ENCODE measurements at regions not wholly inside any gene's neighbourhood (a gene's known extent, or its start where the extent isn't known, plus 50 kb on each side); places are given as distances from the start of the nearest gene placed in this dataset.
"Not testable (repeated sequence)": the region's sequence is repeated elsewhere in the genome, so short reads cannot be mapped to it uniquely, and the experiment has no call there.

DNA sequence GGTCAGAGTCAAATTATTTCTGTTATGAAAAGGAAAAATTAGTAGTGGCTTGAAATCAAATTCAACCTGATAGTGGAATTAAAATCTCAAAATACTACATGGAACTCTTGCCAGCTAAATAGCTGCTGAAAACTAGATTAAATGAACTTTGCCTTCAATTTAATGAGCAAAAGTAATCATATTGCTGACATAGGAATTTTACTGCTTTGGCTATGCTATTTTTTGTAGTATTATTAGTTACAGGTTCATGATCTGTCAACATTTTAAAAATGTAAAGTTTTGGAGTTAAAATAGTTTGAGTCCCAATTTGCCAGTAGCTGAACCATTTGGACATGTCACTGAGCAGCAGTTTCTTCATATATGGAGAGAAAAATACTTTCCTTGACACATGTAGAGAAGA lies 81.4 kb downstream of the RERGL start:
- no peak for DNase-seq

DNA sequence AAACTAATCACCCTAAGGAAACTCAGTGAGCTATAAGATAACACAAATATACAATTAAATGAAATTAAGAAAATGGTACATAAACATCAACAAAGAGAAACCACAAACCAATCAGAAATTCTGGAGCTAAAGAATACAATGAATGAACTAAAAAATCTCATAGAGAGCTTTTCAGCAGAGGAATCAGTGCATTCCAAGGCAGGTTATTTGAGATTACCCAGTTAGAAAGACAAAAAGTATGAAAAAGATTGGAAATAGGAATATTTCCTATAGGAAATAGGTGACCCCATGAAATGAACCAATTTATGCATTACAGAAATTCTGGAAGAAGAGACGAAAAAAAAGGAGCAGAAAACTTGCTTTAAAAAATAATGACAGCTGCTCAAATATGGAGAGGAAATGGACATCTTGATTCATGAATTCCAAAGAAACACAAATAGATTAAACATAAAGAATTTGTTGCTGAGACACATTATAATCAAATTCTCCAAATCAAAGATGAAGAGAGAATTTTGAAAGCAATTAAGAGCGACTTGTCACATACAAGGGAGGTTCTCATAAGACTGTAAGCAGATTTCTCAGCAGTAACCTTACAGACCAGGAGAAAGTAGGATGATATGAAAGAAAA lies 90.7 kb downstream of the RERGL start:
- DNase-seq = no peak

DNA sequence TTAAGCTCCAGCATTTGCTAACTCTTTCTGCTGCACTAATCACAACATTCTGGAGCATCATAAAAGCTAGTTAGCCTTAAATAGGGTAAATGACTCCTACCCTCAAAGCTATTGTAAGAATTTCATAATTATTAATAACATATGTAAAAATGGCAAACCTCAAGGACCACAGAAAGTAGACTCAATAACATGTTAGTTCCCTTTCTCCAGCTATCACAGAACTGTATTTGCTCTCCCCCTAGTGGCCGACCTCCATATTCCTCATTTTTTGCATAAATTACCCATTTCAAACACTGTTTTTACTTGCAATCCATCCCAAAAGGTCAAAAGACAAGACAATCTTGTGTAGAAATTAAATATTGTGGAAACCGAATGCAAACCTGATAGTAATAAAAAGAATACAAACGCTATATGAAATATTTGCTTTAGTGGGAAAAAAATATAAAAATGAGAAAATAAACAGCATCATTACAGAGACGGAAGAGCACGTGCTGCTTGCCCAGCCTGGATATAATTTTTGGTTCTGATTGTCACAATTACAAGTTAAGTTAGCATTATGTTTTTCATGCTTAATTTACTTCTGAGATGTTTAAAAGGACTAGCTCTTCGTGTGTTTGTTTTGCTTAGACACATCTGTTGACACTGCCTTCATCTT lies 97.9 kb downstream of the RERGL start:
- DNase-seq = peak; percentile 91 to 97

DNA sequence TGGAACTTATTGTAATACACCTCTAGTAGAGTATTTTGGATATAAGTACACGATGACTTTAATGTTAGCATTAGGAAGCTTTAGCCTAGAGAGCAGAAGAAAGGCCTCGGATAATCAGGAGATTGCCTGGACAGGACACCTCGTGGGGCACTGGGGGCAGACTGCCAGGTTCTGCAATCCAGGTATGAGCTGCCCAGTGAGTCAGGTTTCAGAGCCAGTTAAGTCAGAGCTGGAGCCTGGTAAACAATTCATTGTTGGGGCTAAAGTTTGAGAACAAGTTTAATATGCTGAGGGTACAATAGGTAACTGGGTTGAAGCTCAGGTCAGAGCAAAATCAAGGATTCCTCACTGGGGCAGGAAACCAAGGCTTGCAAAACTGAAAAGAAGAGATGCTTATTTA lies 107.4 kb downstream of the RERGL start:
- no peak for DNase-seq

DNA sequence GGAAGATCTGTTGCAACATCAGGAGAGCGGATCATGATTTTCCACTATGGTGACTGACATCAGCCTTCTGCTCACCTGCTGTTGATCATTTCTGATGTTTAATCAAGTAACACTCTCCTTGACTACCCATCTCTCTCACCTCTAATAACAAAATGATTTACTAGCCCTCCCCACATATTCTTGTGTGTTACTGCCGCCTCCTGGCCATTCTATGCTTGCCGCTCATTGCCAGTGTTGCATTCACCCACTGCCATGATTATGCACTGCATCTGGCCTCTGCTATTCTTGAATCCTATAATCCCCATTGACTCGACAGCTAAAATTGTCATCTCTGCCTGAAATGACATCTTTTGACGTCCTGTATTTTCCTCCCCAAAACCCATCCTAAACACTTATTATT lies 113.8 kb downstream of the RERGL start:
- DNase-seq = no peak

DNA sequence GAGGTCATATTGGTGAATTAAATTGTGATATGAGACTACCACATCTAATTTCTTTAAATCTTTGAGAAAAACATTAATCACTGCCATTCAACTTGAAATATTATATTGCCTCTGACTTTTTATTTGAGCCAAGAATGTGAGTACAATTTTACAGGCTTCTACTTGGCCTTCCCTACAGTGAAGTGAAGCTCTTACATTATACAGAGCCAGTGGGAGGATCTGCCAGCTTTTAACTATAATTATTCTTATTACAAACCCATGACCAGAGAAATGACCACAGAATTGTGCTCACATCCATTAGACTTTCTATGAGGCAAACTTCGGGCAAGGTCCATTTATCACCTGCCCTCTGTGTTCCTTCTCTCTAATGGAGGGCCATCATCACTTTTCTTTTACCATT lies 114.2 kb downstream of the RERGL start:
- no peak for DNase-seq

DNA sequence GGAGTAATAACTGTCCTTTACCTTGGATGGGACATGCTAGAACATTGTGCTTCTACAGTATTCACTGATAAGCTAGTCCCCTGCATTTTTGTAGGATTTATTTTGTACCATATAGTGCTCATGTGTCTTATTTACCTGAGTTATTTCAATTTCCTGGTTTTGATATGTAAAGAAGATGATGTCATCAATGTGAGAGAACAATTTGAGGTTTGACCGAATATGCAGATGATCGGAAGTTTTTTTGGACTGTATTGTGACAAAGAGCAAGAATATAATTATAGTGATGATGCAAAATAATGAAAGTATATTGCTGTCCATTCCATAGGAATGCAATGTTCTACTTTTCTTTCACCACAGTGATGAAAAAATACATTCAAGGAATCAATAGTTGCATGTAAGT lies 114.8 kb downstream of the RERGL start:
- no peak for DNase-seq

DNA sequence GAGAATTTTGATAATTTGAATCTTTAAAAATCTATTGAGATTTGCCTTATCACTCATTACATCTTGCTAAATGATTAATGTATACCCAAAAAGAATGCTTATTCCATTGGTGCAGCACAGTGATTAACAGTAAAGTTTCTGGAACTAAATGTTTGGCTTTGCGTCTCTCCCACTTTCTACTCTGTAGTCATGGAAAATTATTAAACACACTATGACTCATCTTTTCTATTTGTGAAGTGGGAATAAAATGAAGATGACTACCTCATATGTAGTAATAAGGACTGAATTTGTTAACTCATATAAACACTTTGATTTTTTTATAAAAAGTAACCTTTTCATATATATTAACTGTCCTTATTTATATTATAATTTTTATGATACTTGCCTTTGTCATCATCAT lies 118.1 kb downstream of the RERGL start:
- no peak for DNase-seq

DNA sequence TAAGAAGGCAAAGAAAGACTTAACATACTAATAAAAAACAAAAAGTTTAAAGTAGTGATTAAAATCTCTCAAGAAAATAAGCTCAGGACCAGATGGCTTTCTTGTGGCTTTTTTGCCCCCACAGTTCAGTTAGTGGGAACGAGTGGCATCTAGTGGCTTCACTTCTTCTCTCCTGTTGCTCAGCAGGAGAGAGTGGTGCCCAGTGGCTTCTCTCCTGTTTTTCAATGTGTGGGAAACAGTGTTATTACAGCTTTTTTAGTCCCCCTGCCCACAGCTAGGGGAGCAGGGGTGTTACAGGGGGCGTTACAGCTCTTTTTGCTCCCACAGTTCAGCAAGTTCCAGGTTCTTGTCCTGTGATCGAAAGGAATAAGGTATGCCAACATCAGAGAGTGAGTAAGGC lies 135.2 kb downstream of the RERGL start:
- no peak for DNase-seq

DNA sequence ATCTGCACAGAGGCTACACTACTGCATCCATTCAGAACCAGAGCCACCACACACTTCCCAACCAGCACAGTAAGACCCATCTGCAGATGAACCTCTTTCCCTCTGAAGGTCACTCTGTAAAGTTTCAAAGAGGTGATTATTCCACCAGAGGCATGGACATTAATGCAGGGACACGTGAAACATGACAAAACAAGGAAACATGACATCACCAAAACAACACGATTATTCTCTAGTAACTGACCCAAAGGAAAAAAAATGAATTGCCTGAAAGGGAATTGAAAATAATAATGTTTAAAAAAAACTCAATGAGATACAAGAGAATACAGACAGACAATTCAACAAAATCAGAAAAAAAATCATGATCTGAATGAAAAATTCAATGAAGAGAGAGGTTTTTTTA lies 139.1 kb downstream of the RERGL start:
- no peak for DNase-seq

DNA sequence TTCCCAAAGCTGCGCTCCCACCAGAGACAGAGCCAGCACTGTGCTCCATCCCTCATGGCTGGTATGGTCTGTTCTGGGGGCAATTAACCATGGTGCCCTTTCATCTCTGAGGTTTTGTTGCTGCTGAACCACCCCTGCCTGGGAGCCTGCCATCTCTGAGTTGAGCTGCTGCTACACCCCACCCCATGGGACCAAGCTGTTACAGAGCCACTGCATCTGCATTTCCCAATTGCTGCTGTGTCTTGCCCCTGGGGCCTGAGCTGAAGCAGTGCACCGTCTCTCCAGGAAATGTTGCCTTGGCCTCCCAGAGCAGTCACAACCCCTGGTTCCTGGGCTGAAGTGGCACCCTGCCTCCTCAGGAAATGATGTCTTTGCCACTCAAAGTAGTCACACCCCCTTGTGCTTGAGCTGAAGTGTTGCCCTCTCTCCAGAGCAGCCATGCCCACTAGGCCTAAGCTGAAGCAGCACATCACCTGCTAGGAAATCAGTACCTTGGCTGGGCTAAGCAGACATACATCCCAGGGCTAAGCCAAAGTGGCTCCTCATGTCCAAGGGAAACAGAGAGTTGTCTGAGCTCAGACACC lies 140.3 kb downstream of the RERGL start:
- no peak for DNase-seq

DNA sequence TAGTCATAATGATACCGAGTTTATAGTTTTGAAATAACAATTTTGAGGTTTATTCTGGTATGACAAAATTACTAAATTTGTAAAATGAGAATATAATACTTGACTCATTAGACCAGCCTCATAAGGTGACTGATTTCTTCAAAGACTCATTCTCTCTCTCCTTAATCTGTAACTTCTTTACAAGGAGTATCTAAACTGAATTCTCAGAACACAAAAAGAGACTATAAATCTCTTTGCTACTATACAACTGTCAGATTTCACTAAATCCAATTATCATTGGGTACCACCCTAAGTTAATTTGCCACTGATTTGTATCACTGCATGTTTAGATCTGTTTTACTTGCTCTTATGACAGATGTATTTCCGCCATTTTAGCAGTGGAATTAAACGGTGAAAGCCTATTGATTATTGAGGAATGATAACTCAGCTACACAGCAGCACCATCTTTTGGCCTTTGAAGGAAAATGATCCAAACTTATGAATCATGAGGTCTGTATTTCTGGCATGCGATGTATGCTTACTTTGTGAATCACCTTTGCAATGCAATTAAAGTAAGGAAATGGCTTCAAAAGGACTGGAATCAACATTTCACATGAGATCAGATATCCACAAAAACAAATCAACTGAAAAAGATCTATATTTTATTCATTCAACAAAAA lies 161.2 kb downstream of the RERGL start:
- DNase-seq = no peak

DNA sequence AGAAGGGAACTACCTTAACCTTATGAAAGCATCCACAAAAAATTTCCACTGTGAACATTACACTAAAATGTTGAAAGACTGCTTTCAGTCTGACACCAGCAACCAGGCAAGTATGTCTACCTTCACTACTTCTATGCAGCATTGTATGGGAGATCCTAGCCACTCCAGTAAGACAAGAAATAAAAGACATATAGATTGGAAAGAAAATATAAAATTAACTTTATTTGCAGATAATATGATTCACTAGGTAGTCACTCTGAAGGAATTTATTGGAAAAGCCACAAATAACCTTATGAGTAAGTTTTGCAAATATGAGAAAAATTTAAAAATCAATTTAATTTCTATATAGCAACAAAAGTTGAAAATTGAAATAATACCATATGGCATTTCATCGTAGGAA lies 172.0 kb downstream of the RERGL start:
- no peak for DNase-seq

DNA sequence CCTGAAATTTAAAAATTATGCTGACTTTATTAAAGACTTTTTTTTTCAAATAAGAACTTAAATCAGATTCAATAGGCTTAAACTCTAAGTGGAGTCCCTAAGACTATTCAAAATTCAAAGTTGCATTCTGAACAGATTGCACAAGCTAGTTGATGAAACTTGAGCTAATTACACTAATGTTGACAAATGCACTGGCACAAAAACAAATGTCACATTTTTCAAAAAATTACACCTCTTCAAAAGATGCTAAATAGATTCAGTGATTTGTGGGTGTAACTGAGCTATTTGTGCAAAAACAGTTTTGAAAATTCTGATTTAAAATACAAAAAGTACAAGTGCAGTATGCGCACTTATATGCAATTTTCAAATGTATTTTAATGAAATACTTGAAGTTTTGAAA lies 205.4 kb downstream of the RERGL start:
- DNase-seq = no peak

DNA sequence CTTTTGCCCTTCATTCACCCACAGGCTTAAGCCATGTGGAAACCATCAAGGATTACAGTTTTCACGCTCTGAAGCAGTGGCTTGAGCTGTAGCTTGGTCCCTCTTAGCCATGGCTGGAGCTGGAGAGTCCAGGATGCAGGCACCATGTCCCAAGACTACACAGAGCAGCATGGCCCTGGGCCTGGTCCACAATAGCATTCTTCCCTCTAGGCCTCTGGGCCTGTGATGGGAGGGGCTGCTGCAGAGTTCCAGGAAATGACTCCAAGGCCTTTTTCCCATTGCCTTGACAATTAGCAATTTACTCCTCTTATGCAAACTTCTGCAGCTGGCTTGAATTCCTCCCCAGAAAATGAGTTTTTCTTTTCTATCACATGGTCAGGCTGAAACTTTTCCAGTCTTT lies 211.3 kb downstream of the RERGL start:
- no peak for DNase-seq

DNA sequence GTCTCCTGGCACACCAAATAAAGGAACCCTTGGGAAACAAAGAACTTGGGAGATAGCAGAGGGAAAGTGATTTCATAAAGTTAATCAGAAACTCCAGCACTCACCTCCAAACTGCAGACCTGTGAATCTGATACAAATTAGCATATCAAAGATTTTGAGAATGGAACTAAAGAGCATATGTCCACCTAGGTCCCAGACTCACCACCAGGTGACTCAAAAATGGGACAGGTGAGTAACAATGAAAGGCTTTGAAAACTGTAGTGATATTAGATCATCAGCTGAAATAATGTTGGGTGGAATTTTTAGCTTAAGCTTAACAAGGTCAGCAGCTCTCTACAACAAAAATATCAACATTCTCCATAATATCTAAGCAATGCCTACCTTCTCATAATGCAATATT lies 214.8 kb downstream of the RERGL start:
- DNase-seq = no peak

DNA sequence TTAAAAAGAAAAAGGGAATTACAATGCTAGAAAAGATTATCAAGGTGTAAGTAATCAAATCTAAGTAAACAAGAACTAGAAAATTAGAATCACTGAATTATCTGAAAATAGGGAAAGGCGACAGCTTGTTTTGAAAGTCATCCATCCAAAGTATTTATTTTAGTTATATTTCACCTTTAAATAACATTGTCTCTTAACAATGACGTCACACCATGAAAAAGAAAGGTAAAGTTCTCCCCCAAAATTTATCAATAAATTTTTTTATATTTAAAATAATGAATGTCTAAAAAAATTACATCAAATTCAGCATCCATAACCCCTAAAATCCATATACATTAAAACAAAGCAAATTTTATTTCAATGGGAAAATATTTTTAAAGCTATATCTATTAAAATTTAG lies 223.2 kb downstream of the RERGL start:
- DNase-seq = no peak

DNA sequence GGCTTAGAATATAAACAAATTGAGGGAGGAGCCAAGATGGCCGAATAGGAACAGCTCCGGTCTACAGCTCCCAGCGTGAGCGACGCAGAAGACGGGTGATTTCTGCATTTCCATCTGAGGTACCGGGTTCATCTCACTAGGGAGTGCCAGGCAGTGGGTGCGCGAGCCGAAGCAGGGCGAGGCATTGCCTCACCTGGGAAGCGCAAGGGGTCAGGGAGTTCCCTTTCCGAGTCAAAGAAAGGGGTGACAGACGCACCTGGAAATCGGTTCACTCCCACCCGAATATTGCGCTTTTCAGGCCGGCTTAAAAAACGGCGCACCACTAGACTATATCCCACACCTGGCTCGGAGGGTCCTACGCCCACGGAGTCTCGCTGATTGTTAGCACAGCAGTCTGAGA lies 234.4 kb downstream of the RERGL start:
- DNase-seq = not testable (repeated sequence)

DNA sequence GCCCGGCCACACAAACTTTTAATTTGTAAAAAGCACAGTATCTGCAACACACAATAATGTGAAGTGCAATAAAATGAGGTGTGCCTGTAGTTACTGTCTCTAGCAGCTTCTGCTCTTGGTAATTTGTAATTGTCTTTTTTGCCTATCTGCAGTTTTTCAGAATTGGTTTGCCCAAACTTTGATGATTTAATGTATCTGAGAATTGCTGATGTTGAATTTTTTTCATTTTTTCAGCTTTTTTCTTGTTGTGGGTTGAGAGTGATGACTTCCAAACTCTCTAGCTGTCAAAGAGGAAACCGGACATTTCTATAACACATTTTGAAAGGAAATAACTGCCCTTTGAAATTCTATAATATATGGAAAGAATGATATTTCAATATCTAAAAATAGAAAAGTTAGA lies 236.9 kb downstream of the RERGL start:
- no peak for DNase-seq

DNA sequence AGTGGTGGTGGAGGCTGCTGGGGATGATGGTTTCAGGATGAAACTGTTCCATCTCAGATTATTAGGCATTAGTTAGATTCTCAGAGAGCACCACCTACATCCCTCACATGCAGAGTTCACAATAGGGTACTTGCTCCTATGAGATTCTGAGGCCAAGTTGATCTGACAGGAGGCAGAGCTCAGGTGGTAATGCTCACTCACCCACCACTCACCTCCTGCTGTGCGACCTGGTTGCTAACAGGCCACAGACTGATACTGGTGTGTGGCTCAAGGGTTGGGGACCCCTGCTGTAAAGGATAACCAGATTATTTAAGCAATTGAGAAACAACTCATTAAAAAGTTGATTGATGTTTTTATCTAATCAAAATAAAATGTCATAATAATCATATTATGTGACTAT lies 248.5 kb downstream of the RERGL start:
- no peak for DNase-seq

DNA sequence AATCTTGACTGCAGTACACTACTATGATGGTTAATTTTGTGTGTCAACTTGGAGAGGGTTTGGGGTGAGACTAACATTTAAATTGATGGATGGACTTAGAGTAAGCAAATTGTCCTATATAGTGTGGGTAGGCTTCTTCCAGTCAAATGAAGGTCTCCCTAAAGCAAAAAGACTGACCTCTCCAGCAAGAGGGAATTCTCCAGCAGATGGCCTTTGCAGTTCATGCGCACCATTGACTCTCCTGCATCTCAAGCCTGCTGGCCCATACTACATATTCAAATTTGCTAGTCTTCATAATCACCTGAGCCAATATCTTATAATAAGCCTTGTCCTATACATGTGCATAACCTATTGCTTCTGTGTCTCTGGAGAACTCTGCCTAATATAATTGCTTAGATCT lies 260.2 kb downstream of the RERGL start:
- no peak for DNase-seq

DNA sequence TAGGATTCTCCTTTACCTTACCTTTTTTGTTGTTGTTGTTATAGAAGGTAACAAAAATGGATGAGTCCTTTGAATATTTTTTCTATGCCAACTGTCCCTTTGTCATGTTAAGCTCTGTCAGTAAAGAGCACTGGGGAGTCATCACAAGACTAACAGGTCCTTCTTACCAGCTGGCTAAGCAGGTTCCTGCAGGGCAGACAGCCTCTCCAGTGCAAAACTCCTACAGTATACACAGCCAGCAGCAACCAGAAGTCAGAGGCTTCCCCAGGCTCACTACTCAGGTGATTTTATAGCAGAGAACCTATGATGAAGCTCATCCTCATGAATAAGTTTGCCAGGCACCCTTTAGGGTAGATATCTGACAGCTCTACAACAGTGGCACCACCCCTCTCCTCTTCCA lies 271.1 kb downstream of the RERGL start:
- no peak for DNase-seq

DNA sequence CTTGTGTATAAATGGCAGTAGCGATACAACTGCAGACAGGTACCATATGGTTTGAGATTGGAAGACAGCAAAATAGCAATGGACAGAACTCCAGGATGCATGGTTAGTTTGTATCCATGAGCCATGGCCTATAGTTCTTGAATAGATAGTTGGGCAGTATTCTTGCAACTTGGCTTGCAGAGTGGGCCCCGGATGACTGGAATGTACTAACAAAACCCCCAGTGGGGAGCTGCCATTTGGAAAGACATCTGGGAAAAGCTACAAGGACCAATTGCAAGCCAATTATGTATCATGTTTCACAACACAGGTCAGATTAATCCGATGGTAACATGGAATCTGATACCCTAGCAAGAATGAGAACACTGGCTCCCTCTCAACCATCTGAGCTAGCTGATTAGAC lies 279.6 kb downstream of the RERGL start:
- DNase-seq = no peak

DNA sequence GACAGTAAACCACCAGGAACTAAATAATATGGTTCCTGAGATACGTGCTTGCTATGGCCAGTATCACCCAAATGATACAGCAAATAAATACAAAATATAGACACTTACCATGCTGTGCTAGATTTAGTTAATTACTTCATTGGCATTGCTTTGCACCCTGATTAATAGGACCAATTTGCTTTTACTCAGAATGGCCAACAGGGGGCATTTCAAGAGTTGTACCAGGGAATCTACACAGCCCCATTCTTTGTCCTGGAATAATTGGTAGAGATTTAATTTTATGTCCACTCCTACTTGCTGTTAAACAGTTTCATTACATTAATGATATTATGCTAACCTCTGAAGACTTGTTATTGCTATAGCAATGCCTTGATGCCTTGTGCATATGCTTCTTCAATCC lies 280.8 kb downstream of the RERGL start:
- no peak for DNase-seq
